GM19328 (cell line): ENCODE measurements at regions not wholly inside any gene's neighbourhood (a gene's known extent, or its start where the extent isn't known, plus 50 kb on each side); places are given as distances from the start of the nearest gene placed in this dataset.
"Not testable (repeated sequence)": the region's sequence is repeated elsewhere in the genome, so short reads cannot be mapped to it uniquely, and the experiment has no call there.

Experiments used
- ATAC-seq: cut with Tn5 transposase; IDR thresholded peaks from one replicate; pipeline ENCODE4 v1.9.1; 2021; ENCODE audit warnings: mild to moderate bottlenecking, moderate library complexity; ENCODE audit not compliant: unreplicated experiment

DNA sequence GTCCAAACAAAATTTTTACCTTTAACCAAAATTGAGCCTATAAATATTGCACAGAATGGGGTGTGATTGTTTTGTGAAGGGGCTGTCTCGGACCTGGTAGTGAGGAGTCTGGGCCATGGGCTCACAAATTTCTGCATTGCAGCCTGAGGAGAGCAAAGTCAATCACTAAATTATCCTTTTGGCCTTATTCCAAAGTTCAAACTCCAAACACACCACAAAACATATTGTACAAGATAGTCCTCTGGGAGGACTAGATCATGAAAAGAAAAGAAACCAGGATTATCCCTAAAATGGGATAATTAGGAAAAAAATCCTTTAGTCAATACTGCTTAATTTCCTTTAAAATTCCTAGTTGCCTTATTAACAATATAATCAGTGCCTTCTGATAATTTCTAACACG is 115.5 kb downstream of the BUB3 start:
- ATAC-seq: no peak

GRCh38 chr10:123270221-123270620 is 116.0 kb downstream of the BUB3 start:
- ATAC-seq: no peak

- no peak for ATAC-seq
These were observed 116.6 kb downstream of the BUB3 start for GRCh38 chr10:123270806-123271205.

DNA sequence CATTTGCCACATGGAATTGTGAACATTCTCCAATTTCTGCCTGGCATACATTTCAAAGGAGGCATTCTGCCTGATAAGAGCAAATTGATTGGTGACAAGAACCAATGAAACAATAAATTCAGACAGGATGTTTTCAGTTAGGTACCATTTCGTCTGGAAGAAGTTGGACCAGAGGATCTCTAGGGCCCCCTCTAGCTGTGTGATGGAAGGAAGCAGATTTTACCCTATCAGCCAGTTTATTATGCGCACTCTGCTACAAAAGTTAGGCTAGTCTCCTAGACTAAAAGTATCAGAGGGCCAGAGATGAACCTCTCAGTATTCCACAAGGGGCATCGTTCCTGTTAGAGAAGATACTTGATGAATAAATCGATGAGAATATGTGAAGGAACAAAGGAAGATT is 118.0 kb downstream of the BUB3 start:
- no peak for ATAC-seq

DNA sequence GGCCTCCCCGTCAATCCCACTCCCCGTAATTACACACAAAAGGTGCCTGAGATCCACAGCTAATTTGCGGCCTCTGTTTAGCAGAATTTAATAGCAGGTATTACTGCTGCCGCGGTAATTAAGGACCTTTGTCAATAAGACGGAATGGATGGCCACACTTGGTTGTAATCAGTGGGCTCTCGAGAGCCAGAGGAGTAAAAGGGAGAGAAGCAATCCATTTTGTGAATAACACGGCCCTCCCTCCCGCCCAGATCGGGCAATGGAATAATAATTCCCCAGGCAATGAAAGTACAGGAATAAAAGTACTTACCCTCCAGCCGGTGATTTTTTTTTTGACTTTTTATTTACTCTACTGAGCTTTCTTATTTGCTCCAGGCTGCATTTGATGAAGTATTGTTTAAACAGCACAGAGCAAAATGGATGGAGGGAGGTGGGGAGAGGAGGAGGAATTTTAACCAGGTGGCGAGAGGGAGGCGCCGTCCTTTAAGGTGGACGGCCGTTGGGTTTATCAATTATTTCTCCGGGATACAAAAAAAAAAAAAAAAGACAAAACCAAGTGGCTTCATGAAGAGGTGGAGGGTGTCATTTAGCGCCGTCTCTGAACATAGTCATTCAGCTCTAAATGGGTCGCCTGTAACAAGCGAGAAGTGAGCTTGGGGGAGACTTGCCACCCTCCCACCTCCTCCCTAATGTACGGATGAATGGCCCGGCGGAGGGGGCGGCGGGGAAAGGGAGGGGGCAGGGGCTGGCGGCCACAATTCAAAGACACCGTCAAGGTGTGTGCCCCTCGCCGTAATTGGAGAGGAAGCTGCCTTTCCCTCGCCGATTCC is 120.3 kb downstream of the BUB3 start:
- ATAC-seq: no peak

DNA sequence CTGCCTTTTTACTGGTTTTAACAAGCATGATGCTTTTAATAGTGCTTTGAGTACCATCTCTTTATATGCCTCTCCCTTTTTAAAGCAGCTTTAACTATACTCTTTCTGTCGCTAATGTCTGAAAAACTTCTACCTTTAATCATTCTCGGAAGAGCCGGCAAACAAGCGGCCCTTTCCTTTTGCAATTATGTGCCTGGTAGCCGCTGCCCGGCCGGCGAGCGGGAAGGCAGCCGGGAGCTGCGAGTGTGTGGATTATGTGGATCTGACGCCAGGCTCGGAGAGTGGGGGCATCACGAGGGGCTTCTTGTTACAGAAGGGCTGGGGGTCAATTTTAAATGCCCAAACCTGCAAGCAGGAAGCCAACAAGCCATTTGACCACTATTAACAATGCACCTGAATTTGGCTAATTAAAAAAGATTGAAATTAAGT is 120.9 kb downstream of the BUB3 start:
- no peak for ATAC-seq

- no peak for ATAC-seq
These were observed 124.2 kb downstream of the BUB3 start for GRCh38 chr10:123278445-123278844.

DNA sequence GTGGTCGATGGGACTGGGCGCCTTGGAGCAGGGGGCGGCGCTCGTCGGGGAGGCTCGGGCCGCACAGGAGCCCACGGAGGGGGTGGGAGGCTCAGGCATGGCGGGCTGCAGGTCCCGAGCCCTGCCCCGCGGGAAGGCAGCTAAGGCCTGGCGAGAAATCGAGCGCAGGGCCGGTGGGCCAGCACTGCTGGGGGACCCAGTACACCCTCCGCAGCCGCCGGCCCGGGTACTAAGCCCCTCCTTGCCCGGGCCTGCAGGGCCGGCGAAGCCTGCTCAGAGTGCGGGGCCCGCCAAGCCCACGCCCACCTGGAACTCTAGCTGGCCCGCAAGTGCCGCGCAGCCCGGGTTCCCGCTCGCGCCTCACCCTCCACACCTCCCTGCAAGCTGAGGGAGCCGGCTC is 129.2 kb downstream of the BUB3 start:
- ATAC-seq: not testable (repeated sequence)

DNA sequence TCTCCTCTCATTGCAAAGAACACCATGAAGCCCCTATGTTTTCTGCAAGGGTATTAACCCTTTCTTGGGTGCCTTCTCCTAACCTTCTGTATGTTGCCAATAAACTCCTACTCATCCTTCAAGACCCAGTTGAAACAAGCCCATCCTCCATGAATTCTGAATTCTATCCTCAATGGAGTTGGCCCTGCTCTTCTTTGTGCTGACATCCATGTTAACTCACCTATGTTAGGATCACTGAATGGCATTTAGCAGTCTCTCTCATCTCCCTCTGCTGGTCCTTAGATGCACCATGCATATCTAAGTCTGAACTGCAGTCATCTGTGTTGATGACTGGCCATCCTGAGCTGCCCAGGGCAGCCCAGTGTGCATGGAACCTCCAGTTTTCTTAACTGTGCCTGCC is 129.8 kb downstream of the BUB3 start:
- ATAC-seq: no peak

GRCh38 chr10:123287594-123288247 is 133.5 kb downstream of the BUB3 start:
- ATAC-seq: no peak

- no peak for ATAC-seq
These were observed 135.2 kb downstream of the BUB3 start for GRCh38 chr10:123289432-123289831.

DNA sequence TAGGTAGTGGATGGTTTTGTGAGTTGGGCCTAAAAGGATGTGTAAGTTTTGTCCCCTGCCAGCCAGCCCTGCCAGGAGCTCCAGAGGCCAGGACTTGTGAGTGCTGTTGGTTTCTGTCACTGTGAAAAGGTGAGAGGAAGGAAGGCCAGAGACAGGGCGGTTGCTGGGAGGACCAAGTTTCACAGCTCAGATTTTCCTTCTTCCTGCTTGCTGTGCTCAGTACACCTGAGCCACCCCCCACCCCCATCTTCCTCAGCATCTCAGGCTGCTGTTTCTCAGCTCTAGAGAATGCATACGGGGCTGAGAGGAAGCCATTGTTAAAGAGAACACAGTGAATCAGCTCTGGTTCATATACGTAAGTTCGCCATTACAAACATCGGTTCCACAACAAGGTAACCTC is 139.9 kb downstream of the BUB3 start:
- ATAC-seq: no peak

DNA sequence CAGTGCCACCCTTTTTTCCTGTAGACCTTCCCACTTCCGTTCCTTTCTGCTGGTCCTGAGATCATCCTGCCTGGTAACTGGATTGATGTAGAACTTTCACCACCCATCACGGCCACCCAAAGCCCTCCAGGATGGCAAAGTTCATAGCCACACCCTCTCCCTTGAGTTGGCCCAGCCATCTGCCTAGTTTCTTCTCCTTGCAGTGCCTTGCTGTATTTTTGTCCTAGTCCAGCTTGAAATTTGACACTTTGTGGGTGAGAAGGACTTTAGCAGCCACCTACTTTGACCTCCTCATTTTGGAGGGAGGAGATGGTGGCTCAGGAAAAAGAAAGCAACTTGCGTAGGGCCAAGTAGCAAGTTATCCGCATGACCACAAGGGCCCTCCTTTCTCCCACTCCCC is 140.7 kb downstream of the BUB3 start:
- no peak for ATAC-seq

DNA sequence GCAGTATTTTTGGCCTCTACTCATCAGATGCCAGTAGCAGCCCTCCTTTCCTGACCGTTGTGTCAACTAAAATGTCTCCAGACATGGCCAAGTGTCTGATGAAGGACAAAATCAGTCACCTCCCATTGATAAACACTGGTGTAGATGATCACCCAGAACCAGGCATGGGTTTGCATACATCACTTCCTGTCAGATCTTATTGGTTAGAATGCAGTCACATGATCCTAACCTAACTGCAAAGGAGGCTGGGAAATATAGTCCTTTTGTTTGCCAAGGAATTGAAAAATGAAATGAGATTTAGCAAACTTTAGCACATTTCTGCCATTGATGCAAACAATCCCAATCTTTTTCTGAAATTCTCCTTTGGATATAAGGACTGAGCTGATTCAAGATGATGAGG is 141.4 kb downstream of the BUB3 start:
- ATAC-seq: no peak

DNA sequence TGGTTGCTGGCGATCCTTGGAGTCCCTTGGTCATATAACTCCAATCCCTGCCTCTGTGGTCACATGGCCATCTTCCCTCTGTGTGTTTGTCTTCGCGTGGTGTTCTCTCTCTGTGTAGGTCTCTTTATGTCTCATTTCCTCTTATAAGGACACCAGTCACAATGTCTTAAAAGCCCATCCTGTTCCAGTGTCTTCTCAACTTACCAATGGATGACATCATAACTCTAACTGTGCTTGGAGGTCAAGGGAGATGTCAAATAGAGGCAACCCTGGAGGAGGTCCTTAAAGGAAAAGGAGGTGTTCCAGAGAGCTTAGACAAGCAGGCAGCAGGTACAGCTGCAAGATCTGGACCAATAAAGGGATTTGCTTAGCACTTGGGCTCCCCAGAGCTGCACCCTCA is 143.0 kb downstream of the BUB3 start:
- no peak for ATAC-seq

- ATAC-seq: no peak
These were observed 144.4 kb downstream of the BUB3 start for GRCh38 chr10:123298583-123298982.

- no peak for ATAC-seq
These were observed 145.4 kb downstream of the BUB3 start for GRCh38 chr10:123299598-123299997.

DNA sequence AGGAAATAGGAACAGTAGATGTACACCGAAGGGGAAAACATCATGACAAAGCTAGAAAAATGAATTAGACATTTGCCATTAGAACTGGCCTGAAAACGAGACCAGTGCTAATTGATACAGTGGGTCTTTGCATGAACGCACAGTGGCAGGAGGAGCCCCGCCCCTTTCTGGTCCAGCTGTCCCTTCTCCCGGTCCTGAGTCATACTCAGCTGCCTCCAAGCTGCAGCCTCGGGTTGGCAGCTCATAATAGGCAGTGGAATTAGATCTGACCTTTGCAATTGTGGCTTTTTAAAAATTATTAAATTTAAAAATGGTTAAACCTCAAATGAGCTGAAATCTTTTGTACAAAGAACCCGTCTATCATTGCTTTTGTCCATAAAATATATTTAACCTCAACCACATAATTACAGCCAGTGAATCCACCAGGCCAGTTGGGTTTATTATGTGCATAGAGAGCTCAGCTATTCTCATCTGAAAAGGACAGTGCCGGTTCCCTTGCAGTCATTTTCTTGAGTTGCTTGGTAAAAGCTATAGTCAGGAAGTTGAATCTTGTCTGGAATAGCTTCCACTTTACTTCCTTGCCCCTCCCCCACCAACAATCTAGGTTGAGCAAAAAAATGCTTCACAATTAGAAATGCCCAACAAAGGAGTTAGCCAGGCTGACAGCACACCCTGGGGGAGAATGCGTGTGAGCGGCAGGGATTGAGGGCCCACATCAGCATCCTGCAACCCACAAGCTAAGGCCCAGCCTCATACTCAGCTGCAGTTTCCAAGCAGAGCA is 147.1 kb downstream of the BUB3 start:
- ATAC-seq: no peak

DNA sequence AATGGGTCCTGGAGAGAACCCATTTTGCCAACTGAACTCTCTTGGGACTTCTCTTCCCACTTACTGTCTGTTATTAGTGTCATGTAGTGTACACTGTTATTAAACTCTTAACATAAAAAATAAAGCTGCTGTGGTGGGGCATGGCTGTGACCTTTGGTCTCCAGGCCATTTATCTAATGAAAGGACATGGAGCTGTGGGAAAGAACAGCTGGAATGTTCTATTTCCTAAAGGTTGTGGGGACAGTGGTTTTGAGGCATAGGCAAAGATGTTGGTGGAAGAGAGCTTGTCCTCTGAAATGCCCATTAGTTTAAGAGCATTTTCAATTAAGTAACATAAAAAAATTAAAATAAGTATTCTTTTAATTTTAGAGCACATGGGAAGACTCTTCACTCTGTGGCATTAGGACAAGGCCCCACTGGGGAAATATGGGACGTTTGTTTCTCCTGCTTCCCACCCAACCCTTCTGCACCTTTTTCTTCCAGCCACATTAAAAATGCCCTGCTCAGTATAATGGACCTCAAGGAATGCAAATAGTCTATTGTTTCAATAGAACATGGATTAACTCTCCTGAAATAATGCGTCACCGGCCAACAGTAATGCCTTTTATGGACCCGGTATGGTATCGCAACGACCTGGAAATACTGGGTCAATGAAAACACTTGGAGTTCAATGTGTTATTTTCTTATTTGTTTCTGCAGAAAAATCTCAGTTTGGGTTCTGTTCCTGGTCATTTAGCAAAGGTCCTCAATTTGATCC is 149.6 kb downstream of the BUB3 start:
- no peak for ATAC-seq

DNA sequence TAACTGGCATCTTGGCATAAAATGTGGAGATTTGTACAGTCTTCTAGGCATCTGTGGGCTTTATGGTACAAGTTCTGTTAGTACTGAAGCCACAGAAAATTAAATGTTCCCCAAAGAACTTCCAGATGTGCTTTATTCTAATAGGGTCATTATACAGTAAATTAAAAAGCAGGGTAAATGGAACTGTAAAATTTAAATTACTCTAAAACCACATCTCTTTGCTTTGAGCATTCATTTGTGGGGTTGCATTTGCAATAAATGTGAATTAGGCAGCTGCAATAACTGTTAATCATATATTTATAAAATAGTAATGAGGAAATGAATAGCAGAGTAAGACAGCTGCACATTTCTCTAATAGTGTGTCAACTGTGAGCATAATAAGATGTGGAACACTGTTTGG is 151.5 kb downstream of the BUB3 start:
- ATAC-seq: no peak

- ATAC-seq: no peak
These were observed 152.1 kb downstream of the BUB3 start for GRCh38 chr10:123306290-123306689.
